ENCODE measurements at regions not wholly inside any gene's neighbourhood (a gene's known extent, or its start where the extent isn't known, plus 50 kb on each side); places are given as distances from the start of the nearest gene placed in this dataset.

DNA sequence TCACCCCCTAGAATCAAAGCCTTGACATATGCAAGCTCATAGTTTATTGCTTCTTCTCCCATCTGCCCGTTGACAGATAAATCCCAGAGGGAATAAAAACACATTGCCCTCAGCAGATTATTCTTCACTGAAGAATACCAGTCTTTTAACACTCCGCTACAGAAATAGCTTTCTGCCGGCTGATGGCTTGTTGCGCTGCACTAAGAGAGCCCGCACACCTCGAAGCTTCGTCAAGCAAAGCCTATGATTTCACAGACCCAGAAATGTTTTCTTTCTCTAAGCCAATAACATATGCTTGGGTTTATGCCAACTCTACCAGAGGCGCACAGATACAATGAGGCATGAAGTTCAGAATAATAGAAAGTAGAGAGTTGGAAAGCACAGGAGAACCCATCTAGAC, 208.9 kb upstream of the FOXQ1 start:
- TF ChIP-seq, protein P1, sequence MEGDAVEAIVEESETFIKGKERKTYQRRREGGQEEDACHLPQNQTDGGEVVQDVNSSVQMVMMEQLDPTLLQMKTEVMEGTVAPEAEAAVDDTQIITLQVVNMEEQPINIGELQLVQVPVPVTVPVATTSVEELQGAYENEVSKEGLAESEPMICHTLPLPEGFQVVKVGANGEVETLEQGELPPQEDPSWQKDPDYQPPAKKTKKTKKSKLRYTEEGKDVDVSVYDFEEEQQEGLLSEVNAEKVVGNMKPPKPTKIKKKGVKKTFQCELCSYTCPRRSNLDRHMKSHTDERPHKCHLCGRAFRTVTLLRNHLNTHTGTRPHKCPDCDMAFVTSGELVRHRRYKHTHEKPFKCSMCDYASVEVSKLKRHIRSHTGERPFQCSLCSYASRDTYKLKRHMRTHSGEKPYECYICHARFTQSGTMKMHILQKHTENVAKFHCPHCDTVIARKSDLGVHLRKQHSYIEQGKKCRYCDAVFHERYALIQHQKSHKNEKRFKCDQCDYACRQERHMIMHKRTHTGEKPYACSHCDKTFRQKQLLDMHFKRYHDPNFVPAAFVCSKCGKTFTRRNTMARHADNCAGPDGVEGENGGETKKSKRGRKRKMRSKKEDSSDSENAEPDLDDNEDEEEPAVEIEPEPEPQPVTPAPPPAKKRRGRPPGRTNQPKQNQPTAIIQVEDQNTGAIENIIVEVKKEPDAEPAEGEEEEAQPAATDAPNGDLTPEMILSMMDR (conservative IDR thresholded peaks at IDR 0.05 in 1 of 2, IDR thresholded peaks at IDR 0.05 in 1 of 2; ENCODE audit: extremely low read depth in 1 of 2, insufficient read depth in 1 of 2, low read depth in 1 of 2, low read length in 2 of 2) = no peak
- TF ChIP-seq EZH2 (IDR thresholded peaks at IDR 0.05; ENCODE audit: borderline replicate concordance, low read length) = no peak

All from mammary epithelial cell (primary cell).